ENCODE measurements at regions not wholly inside any gene's neighbourhood (a gene's known extent, or its start where the extent isn't known, plus 50 kb on each side); places are given as distances from the start of the nearest gene placed in this dataset.

- Histone ChIP-seq H3K4me1 (ENCODE audit: control insufficient read depth, insufficient read depth, low read length) (no peaks in the 10 kb centered on the region), H3K4me3 (ENCODE audit: low read length) (no peak overlapping the region), H3K9me3 (ENCODE audit: control insufficient read depth, insufficient read depth, low read length) (no peaks in the 10 kb centered on the region), H3K27ac (ENCODE audit: low read length) (no peak overlapping the region), H3K36me3 (ENCODE audit: control insufficient read depth, insufficient read depth, low read length) (no peaks in the 10 kb centered on the region), H3K27me3 (ENCODE audit: control insufficient read depth, insufficient read depth, low read length) (peaks cover 5% of the 10 kb centered on the region)
- TF ChIP-seq CTCF (IDR thresholded peaks at IDR 0.05) = no peak
- peaks cover 7 to 12% of the 10 kb centered on the region in 2 donors for H3K27me3 Mint-ChIP-seq (ENCODE audit: low read depth in 2 of 2)
- intact Hi-C loops (cut with micrococcal nuclease) = no loop called here
- H3K36me3 Mint-ChIP-seq = no peaks in the 10 kb centered on the region
- no peaks in the 10 kb centered on the region for H3K4me1 Mint-ChIP-seq
- no peaks in the 10 kb centered on the region for H3K9me3 Mint-ChIP-seq
- no peak for DNase-seq
- ATAC-seq = no peak
- H3K4me3 Mint-ChIP-seq = no peak overlapping the region
- H3K27ac Mint-ChIP-seq = no peak overlapping the region
- 54% methylated on average over 4 of the region's 5 CpGs for WGBS (ENCODE audit: insufficient coverage)
These were observed 77.6 kb upstream of the TMEM260 start for GRCh38 chr14:56501909-56502530.

DNA sequence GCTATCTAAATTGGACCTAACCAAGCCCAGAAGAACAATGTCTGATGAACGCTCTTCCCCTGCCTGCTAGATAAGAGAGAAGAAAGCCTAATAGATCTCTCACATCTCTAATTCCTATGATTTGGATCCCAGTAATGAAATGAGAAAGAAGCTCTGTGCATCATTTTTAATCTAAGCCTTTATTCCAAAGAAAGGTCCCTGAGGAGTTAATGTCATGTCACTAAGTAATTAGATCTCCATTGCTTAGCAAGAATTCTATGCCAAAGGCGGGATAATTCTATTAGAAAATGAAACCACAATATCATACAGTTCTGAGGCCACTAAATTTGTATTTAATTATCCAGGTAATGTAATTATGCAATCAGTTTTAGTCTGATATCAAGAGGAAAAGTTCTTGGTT is 74.2 kb upstream of the TMEM260 start:
- no peak for DNase-seq
- Mint-ChIP-seq H3K9me3 (no peaks in the 10 kb centered on the region), H3K4me3 (no peak overlapping the region), H3K36me3 (no peaks in the 10 kb centered on the region), H3K27ac (no peak overlapping the region), H3K4me1 (no peaks in the 10 kb centered on the region), H3K27me3 (ENCODE audit: low read depth in 2 of 2) (peaks cover 12 to 15% of the 10 kb centered on the region in 2 donors)
- Histone ChIP-seq H3K9me3 (ENCODE audit: control insufficient read depth, insufficient read depth, low read length) (no peaks in the 10 kb centered on the region), H3K27me3 (ENCODE audit: control insufficient read depth, insufficient read depth, low read length) (peaks cover 5% of the 10 kb centered on the region), H3K4me1 (ENCODE audit: control insufficient read depth, insufficient read depth, low read length) (no peaks in the 10 kb centered on the region), H3K27ac (ENCODE audit: low read length) (no peak overlapping the region), H3K4me3 (ENCODE audit: low read length) (no peak overlapping the region), H3K36me3 (ENCODE audit: control insufficient read depth, insufficient read depth, low read length) (no peaks in the 10 kb centered on the region)
- whole genome bisulfite sequencing (ENCODE audit: insufficient coverage) = 80% methylated on average over 1 of the region's 2 CpGs
- TF ChIP-seq CTCF (IDR thresholded peaks at IDR 0.05) = no peak
- intact Hi-C loops (cut with micrococcal nuclease) = no loop called here
- ATAC-seq = no peak

- TF ChIP-seq CTCF (IDR thresholded peaks at IDR 0.05) = no peak
- Histone ChIP-seq H3K27me3 (ENCODE audit: control insufficient read depth, insufficient read depth, low read length) (no peaks in the 10 kb centered on the region), H3K4me1 (ENCODE audit: control insufficient read depth, insufficient read depth, low read length) (no peaks in the 10 kb centered on the region), H3K4me3 (ENCODE audit: low read length) (no peak overlapping the region), H3K9me3 (ENCODE audit: control insufficient read depth, insufficient read depth, low read length) (no peaks in the 10 kb centered on the region), H3K36me3 (ENCODE audit: control insufficient read depth, insufficient read depth, low read length) (no peaks in the 10 kb centered on the region), H3K27ac (ENCODE audit: low read length) (no peak overlapping the region)
- no peak overlapping the region for H3K27ac Mint-ChIP-seq
- no peak for ATAC-seq
- peaks cover 9 to 23% of the 10 kb centered on the region in 2 donors for H3K27me3 Mint-ChIP-seq (ENCODE audit: low read depth in 2 of 2)
- H3K4me1 Mint-ChIP-seq = no peaks in the 10 kb centered on the region
- H3K4me3 Mint-ChIP-seq = no peak overlapping the region
- intact Hi-C loops (cut with micrococcal nuclease) = no loop called here
- H3K9me3 Mint-ChIP-seq = no peaks in the 10 kb centered on the region
- 74% methylated on average over 3 of the region's 3 CpGs for WGBS (ENCODE audit: insufficient coverage)
- no peak for DNase-seq
- H3K36me3 Mint-ChIP-seq = no peaks in the 10 kb centered on the region
These were observed 67.1 kb upstream of the TMEM260 start for GRCh38 chr14:56512521-56512920.

Measured in natural killer cell (primary cell).